BJ (cell line): ENCODE measurements at regions not wholly inside any gene's neighbourhood (a gene's known extent, or its start where the extent isn't known, plus 50 kb on each side); places are given as distances from the start of the nearest gene placed in this dataset.

ENCODE experiments used
- CTCF ChIA-PET: fragments of 350-600 bp; formaldehyde crosslinking; extraction: SDS; loops from one replicate; lab custom pipeline; 2021; ENCODE audit warnings: antibody characterized with exemption, inconsistent platforms; lab: Yijun Ruan, JAX
- POLR2A ChIA-PET: fragments of 300-600 bp; sonication (Branson Sonifier 250); formaldehyde crosslinking; extraction: SDS; loops from one replicate; lab custom pipeline; 2021; ENCODE audit warnings: antibody characterized with exemption; lab: Charles Lee
- DNase-seq: peaks from one replicate; pipeline ENCODE4 v3.0.0-alpha.2; 2011; ENCODE audit warnings: low read depth
- H3K27me3 ChIP-seq: 2 replicates; pipeline ENCODE4 v1.6.0; 2011; ENCODE audit warnings: low read length; ENCODE audit not compliant: control insufficient read depth, insufficient read depth
- H3K36me3 ChIP-seq: 2 replicates; pipeline ENCODE4 v1.5.1; 2011; ENCODE audit warnings: low read length; ENCODE audit not compliant: control insufficient read depth, insufficient read depth
- H3K4me3 ChIP-seq: 2 replicates; pipeline ENCODE4 v1.5.1; 2011; ENCODE audit warnings: low read depth, mild to moderate bottlenecking, control low read depth, low read length
- TF ChIP-seq, protein P1 (sequence below): IDR thresholded peaks from 2 replicates; pipeline ENCODE4 v1.5.1; 2011; ENCODE audit warnings: low read depth, mild to moderate bottlenecking, control low read depth, inconsistent platforms, low read length, moderate library complexity; ENCODE audit not compliant: insufficient read depth

DNA sequence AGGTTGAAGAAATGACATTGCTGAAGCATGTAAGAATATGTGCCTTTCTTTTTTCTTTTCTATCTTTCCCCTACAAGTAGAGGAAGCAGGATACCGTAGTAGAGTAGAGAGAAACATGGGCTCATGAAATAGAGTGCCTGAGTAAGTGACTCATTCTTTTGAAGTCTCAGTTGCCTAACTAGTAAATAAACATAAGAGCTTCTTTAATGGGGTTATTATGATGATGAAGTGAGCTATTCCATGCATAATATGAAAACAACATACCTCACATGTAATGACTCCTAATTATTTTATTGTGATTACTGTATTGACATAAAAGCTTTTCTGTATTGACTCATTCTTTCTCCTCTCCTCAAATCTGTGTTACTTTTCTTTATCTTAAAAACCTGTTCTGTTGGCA is 1538.2 kb downstream of the TECRL start:
- POLR2A ChIA-PET = no interaction called here
- TF ChIP-seq, protein P1, sequence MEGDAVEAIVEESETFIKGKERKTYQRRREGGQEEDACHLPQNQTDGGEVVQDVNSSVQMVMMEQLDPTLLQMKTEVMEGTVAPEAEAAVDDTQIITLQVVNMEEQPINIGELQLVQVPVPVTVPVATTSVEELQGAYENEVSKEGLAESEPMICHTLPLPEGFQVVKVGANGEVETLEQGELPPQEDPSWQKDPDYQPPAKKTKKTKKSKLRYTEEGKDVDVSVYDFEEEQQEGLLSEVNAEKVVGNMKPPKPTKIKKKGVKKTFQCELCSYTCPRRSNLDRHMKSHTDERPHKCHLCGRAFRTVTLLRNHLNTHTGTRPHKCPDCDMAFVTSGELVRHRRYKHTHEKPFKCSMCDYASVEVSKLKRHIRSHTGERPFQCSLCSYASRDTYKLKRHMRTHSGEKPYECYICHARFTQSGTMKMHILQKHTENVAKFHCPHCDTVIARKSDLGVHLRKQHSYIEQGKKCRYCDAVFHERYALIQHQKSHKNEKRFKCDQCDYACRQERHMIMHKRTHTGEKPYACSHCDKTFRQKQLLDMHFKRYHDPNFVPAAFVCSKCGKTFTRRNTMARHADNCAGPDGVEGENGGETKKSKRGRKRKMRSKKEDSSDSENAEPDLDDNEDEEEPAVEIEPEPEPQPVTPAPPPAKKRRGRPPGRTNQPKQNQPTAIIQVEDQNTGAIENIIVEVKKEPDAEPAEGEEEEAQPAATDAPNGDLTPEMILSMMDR = no peak
- no peaks in the 10 kb centered on the region for H3K36me3 ChIP-seq
- no peak overlapping the region for H3K4me3 ChIP-seq
- H3K27me3 ChIP-seq = no peaks in the 10 kb centered on the region
- CTCF ChIA-PET = no interaction called here
- no peak for DNase-seq

DNA sequence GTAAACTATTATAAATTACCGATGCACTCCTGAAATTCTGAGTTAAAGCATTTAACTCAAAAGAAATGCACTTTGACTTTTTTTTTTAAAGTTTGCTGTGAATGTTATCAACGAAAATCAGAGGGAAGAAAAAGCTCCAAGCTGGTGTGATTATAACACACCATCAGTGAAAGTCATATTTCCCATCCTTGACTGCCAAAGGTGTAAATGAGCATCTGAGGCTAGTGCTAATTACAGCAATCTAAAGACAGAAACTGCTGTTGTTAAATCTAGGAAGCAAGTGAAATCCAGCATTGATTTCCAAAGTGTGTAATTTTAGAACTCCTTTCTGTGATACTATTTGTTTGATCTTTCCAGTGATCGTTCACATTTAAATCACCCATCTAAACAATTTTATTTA is 1538.8 kb downstream of the TECRL start:
- H3K27me3 ChIP-seq = no peaks in the 10 kb centered on the region
- TF ChIP-seq, protein P1 = no peak
- ChIA-PET CTCF (no interaction called here), POLR2A (no interaction called here)
- no peaks in the 10 kb centered on the region for H3K36me3 ChIP-seq
- no peak overlapping the region for H3K4me3 ChIP-seq
- no peak for DNase-seq

DNA sequence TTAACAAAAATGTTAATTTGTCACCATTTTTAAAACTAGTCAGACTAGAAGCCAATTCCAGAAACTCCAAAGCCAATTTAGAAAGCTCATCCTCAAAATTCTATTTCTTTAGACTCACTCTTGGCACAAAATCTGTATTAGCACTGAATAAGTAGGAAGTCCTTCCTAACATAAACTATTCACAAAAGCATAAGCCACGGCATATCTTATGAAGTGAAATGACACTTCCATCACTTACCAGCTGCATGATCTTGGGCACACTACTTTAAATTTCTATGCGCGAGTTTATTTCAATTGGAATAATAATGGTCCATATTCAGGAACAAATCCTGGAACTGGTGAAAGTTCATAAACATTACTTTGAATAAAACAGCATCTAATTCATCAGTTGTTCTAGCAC is 1544.0 kb downstream of the TECRL start:
- TF ChIP-seq, protein P1 = no peak
- ChIA-PET POLR2A (no interaction called here), CTCF (no interaction called here)
- DNase-seq = no peak
- no peaks in the 10 kb centered on the region for H3K36me3 ChIP-seq
- H3K27me3 ChIP-seq = no peaks in the 10 kb centered on the region
- H3K4me3 ChIP-seq = no peak overlapping the region

DNA sequence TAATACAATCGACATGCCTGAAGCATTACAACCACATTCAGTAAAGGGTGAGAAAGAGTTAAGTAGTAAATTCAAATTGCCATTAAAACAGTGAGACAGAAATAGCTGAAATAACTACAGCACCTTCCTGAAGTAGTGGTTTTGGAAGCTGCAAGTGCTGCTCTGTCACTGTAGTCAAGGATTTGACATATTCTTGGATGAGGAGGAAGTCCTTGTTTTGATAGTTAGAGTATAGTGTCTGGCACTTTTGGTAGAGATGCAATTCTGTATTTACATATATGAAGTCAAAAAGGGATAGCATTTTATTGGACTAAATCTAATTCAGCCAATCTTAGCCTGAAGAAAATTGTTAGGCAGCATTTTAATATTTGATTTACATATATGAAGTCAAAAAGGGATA is 1559.6 kb downstream of the TECRL start:
- ChIA-PET POLR2A (no interaction called here), CTCF (no interaction called here)
- H3K36me3 ChIP-seq = no peaks in the 10 kb centered on the region
- H3K4me3 ChIP-seq = no peak overlapping the region
- TF ChIP-seq, protein P1 = no peak
- no peaks in the 10 kb centered on the region for H3K27me3 ChIP-seq
- DNase-seq = no peak

DNA sequence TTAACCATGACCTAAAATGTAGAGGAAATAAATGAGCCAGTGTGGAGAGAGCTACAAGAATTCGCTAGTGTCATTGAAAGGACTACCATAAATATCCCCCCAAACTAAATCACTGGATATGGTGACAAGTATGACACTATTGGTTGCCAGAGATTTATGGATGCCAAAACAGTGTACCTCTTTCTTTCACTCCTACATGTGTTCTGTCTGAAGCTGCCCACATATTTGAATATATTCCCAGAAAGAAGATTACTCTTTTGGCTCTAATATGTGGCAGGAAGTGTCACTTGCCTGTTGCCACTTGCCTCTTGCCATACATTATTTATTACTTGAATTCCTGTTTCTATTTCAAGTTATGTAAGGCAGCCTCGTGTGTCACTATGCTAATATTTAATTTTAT is 1573.6 kb downstream of the TECRL start:
- Histone ChIP-seq H3K36me3 (no peaks in the 10 kb centered on the region), H3K4me3 (no peak overlapping the region), H3K27me3 (no peaks in the 10 kb centered on the region)
- DNase-seq = no peak
- TF ChIP-seq, protein P1 = no peak
- POLR2A ChIA-PET = no interaction called here
- CTCF ChIA-PET = no interaction called here
